ENCODE measurements at regions not wholly inside any gene's neighbourhood (a gene's known extent, or its start where the extent isn't known, plus 50 kb on each side); places are given as distances from the start of the nearest gene placed in this dataset.

- TF ChIP-seq, protein P1, sequence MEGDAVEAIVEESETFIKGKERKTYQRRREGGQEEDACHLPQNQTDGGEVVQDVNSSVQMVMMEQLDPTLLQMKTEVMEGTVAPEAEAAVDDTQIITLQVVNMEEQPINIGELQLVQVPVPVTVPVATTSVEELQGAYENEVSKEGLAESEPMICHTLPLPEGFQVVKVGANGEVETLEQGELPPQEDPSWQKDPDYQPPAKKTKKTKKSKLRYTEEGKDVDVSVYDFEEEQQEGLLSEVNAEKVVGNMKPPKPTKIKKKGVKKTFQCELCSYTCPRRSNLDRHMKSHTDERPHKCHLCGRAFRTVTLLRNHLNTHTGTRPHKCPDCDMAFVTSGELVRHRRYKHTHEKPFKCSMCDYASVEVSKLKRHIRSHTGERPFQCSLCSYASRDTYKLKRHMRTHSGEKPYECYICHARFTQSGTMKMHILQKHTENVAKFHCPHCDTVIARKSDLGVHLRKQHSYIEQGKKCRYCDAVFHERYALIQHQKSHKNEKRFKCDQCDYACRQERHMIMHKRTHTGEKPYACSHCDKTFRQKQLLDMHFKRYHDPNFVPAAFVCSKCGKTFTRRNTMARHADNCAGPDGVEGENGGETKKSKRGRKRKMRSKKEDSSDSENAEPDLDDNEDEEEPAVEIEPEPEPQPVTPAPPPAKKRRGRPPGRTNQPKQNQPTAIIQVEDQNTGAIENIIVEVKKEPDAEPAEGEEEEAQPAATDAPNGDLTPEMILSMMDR (IDR thresholded peaks at IDR 0.05 in 8 of 11, conservative IDR thresholded peaks at IDR 0.05 in 3 of 11), result no peak
- TF ChIP-seq POLR2A (IDR thresholded peaks at IDR 0.05) (no peak), POLR2AphosphoS5 (IDR thresholded peaks at IDR 0.05) (no peak)
Measured at GRCh38 chr2:220057391-220057790, 430.0 kb downstream of the SLC4A3 start.
